ENCODE measurements at regions not wholly inside any gene's neighbourhood (a gene's known extent, or its start where the extent isn't known, plus 50 kb on each side); places are given as distances from the start of the nearest gene placed in this dataset.

DNA sequence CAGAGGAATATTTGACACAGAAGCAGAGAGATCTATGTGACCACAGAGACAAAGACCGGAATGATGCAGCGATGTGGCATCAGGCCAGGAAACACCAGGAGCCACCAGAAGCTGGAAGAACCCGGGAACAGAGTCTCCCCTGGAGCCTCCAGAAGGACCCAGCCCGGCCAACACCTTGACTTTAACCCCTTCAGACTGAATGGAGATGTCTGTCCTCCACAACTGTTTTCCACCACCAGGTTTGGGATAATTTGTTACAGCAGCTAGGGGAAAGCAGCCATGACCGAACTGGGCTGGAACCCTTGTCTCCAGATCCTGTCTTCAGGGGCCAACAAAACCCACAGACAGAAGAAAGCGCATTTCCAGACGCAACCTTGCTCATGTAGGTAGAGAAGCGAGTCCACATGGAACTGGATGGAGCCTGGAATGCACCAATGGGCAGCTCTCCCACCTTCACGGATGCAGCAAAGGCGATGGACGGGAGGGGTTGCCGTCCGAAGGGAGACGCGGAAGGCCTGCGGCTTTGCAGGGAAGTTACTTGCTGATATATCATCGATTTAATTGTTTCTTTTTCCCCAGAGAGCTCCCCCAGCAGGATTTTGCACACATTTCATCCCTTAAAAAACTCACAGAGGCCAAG lies 396.6 kb downstream of the NPHP4 start:
- no peak for TF ChIP-seq ZBTB21 (CRISPR knock-in tag; IDR thresholded peaks at IDR 0.05; ENCODE audit: borderline replicate concordance)
- TF ChIP-seq CREB1 (CRISPR knock-in tag; IDR thresholded peaks at IDR 0.05), result no peak
- TF ChIP-seq, protein P1, sequence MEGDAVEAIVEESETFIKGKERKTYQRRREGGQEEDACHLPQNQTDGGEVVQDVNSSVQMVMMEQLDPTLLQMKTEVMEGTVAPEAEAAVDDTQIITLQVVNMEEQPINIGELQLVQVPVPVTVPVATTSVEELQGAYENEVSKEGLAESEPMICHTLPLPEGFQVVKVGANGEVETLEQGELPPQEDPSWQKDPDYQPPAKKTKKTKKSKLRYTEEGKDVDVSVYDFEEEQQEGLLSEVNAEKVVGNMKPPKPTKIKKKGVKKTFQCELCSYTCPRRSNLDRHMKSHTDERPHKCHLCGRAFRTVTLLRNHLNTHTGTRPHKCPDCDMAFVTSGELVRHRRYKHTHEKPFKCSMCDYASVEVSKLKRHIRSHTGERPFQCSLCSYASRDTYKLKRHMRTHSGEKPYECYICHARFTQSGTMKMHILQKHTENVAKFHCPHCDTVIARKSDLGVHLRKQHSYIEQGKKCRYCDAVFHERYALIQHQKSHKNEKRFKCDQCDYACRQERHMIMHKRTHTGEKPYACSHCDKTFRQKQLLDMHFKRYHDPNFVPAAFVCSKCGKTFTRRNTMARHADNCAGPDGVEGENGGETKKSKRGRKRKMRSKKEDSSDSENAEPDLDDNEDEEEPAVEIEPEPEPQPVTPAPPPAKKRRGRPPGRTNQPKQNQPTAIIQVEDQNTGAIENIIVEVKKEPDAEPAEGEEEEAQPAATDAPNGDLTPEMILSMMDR (IDR thresholded peaks at IDR 0.05), result no peak
- TF ChIP-seq, protein P2, sequence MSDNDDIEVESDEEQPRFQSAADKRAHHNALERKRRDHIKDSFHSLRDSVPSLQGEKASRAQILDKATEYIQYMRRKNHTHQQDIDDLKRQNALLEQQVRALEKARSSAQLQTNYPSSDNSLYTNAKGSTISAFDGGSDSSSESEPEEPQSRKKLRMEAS (CRISPR knock-in tag; IDR thresholded peaks at IDR 0.05), result no peak
- TF ChIP-seq TEAD4 (CRISPR knock-in tag; IDR thresholded peaks at IDR 0.05), result no peak
- TF ChIP-seq ETV6 (CRISPR knock-in tag; IDR thresholded peaks at IDR 0.05), result no peak
- no peak for TF ChIP-seq JUN (CRISPR knock-in tag; IDR thresholded peaks at IDR 0.05)
- TF ChIP-seq, protein P3, sequence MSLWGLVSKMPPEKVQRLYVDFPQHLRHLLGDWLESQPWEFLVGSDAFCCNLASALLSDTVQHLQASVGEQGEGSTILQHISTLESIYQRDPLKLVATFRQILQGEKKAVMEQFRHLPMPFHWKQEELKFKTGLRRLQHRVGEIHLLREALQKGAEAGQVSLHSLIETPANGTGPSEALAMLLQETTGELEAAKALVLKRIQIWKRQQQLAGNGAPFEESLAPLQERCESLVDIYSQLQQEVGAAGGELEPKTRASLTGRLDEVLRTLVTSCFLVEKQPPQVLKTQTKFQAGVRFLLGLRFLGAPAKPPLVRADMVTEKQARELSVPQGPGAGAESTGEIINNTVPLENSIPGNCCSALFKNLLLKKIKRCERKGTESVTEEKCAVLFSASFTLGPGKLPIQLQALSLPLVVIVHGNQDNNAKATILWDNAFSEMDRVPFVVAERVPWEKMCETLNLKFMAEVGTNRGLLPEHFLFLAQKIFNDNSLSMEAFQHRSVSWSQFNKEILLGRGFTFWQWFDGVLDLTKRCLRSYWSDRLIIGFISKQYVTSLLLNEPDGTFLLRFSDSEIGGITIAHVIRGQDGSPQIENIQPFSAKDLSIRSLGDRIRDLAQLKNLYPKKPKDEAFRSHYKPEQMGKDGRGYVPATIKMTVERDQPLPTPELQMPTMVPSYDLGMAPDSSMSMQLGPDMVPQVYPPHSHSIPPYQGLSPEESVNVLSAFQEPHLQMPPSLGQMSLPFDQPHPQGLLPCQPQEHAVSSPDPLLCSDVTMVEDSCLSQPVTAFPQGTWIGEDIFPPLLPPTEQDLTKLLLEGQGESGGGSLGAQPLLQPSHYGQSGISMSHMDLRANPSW (CRISPR knock-in tag; conservative IDR thresholded peaks at IDR 0.05; ENCODE audit: low read depth), result no peak
- TF ChIP-seq, protein P4, sequence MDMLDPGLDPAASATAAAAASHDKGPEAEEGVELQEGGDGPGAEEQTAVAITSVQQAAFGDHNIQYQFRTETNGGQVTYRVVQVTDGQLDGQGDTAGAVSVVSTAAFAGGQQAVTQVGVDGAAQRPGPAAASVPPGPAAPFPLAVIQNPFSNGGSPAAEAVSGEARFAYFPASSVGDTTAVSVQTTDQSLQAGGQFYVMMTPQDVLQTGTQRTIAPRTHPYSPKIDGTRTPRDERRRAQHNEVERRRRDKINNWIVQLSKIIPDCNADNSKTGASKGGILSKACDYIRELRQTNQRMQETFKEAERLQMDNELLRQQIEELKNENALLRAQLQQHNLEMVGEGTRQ (CRISPR knock-in tag; IDR thresholded peaks at IDR 0.05), result no peak
- TF ChIP-seq TCF7 (CRISPR knock-in tag; IDR thresholded peaks at IDR 0.05; ENCODE audit: low read depth), result no peak
- TF ChIP-seq, protein P5, sequence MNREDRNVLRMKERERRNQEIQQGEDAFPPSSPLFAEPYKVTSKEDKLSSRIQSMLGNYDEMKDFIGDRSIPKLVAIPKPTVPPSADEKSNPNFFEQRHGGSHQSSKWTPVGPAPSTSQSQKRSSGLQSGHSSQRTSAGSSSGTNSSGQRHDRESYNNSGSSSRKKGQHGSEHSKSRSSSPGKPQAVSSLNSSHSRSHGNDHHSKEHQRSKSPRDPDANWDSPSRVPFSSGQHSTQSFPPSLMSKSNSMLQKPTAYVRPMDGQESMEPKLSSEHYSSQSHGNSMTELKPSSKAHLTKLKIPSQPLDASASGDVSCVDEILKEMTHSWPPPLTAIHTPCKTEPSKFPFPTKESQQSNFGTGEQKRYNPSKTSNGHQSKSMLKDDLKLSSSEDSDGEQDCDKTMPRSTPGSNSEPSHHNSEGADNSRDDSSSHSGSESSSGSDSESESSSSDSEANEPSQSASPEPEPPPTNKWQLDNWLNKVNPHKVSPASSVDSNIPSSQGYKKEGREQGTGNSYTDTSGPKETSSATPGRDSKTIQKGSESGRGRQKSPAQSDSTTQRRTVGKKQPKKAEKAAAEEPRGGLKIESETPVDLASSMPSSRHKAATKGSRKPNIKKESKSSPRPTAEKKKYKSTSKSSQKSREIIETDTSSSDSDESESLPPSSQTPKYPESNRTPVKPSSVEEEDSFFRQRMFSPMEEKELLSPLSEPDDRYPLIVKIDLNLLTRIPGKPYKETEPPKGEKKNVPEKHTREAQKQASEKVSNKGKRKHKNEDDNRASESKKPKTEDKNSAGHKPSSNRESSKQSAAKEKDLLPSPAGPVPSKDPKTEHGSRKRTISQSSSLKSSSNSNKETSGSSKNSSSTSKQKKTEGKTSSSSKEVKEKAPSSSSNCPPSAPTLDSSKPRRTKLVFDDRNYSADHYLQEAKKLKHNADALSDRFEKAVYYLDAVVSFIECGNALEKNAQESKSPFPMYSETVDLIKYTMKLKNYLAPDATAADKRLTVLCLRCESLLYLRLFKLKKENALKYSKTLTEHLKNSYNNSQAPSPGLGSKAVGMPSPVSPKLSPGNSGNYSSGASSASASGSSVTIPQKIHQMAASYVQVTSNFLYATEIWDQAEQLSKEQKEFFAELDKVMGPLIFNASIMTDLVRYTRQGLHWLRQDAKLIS (CRISPR knock-in tag; IDR thresholded peaks at IDR 0.05; ENCODE audit: borderline replicate concordance), result no peak
- TF ChIP-seq CBFB (CRISPR knock-in tag; IDR thresholded peaks at IDR 0.05; ENCODE audit: low read depth), result no peak
- TF ChIP-seq GTF2I (CRISPR knock-in tag; conservative IDR thresholded peaks at IDR 0.05), result no peak
- TF ChIP-seq ELF4 (CRISPR knock-in tag; IDR thresholded peaks at IDR 0.05; ENCODE audit: low read depth), result no peak

All from WTC11 (cell line).